OCI-LY3 (cell line): ENCODE measurements at regions not wholly inside any gene's neighbourhood (a gene's known extent, or its start where the extent isn't known, plus 50 kb on each side); places are given as distances from the start of the nearest gene placed in this dataset.

Source experiments
- EZH2phosphoT487 ChIP-seq: fragments of 200-600 bp; shearing (Covaris generic); IDR thresholded peaks from 2 replicates; pipeline ENCODE4 v1.6.1; 2018; ENCODE audit warnings: antibody characterized with exemption, mixed run types, low read depth
- TF ChIP-seq, protein P1 (sequence below): fragments of 200-600, 300-600 bp; sonication (generic); IDR thresholded peaks from 2 replicates; pipeline ENCODE4 v1.5.1; 2014; ENCODE audit warnings: antibody characterized with exemption, low read length, low read depth

DNA sequence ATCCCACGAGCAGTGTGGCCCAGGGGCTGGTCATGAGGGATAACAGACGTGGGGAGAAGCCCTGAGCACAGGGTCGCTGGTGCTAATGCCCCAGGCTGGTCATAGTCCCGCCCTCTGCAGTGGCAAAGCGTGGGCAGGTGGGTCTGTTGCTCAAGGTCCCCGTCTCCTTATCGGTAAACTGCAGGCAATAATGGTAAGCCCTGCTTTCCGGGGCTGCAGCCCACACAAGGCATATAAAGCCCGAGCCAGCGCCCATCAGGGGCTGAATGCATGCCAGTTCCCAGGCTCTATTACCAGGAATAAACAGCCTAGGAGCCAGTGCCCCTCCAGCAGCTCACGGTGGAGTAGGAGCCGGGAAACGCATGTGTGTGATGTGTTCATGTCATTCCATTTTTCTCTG lies 261.0 kb downstream of the BRD1 start:
- TF ChIP-seq, protein P1, sequence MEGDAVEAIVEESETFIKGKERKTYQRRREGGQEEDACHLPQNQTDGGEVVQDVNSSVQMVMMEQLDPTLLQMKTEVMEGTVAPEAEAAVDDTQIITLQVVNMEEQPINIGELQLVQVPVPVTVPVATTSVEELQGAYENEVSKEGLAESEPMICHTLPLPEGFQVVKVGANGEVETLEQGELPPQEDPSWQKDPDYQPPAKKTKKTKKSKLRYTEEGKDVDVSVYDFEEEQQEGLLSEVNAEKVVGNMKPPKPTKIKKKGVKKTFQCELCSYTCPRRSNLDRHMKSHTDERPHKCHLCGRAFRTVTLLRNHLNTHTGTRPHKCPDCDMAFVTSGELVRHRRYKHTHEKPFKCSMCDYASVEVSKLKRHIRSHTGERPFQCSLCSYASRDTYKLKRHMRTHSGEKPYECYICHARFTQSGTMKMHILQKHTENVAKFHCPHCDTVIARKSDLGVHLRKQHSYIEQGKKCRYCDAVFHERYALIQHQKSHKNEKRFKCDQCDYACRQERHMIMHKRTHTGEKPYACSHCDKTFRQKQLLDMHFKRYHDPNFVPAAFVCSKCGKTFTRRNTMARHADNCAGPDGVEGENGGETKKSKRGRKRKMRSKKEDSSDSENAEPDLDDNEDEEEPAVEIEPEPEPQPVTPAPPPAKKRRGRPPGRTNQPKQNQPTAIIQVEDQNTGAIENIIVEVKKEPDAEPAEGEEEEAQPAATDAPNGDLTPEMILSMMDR: no peak
- no peak for TF ChIP-seq EZH2phosphoT487
